SU-DHL-6 (cell line): ENCODE measurements at regions not wholly inside any gene's neighbourhood (a gene's known extent, or its start where the extent isn't known, plus 50 kb on each side); places are given as distances from the start of the nearest gene placed in this dataset.

Experiments used
- H2AFZ ChIP-seq: fragments of 200-600 bp; sonication (generic); 2 replicates; pipeline ENCODE4 v1.6.1; 2014; ENCODE audit warnings: low read depth, mild to moderate bottlenecking, moderate library complexity, mixed read lengths, antibody characterized with exemption, low read length; ENCODE audit not compliant: severe bottlenecking
- H3F3A ChIP-seq: fragments of 200-600 bp; shearing (Covaris generic); 2 replicates; pipeline ENCODE4 v1.6.0; 2016; ENCODE audit warnings: antibody characterized with exemption, mild to moderate bottlenecking; ENCODE audit not compliant: insufficient read depth
- H3K27ac ChIP-seq: fragments of 200-600 bp; sonication (generic); 2 replicates; pipeline ENCODE4 v1.5.1; 2016; ENCODE audit warnings: low read depth, mild to moderate bottlenecking, low read length, moderate library complexity, mixed read lengths
- H3K27me3 ChIP-seq: fragments of 200-600 bp; sonication (generic), shearing (Covaris generic); 2 replicates; pipeline ENCODE4 v1.6.0; 2014; ENCODE audit warnings: mild to moderate bottlenecking, low read length
- H3K36me3 ChIP-seq: fragments of 200-600 bp; sonication (generic); 2 replicates; pipeline ENCODE4 v1.6.1; 2014; ENCODE audit warnings: mild to moderate bottlenecking, low read length, mixed read lengths
- H3K4me2 ChIP-seq: fragments of 300-600, 200-600 bp; shearing (Covaris generic), sonication (generic); 2 replicates; pipeline ENCODE4 v1.6.0; 2014; ENCODE audit warnings: low read length, low read depth, mild to moderate bottlenecking; ENCODE audit not compliant: poor library complexity, severe bottlenecking
- H3K4me3 ChIP-seq: fragments of 200-600 bp; sonication (generic); 2 replicates; pipeline ENCODE4 v1.5.1; 2014; ENCODE audit warnings: antibody characterized with exemption, low read length, mild to moderate bottlenecking, mixed read lengths; ENCODE audit not compliant: insufficient read depth, poor library complexity, severe bottlenecking
- H3K79me2 ChIP-seq: fragments of 200-600 bp; sonication (generic); 2 replicates; pipeline ENCODE4 v1.6.1; 2014; ENCODE audit warnings: mild to moderate bottlenecking, low read length, moderate library complexity; ENCODE audit not compliant: insufficient read depth
- H3K9ac ChIP-seq: fragments of 200-600 bp; sonication (generic); 2 replicates; pipeline ENCODE4 v1.7.0; 2014; ENCODE audit warnings: mild to moderate bottlenecking, low read length
- H3K9me2 ChIP-seq: fragments of 200-600 bp; sonication (generic); replicated peaks from 2 replicates; pipeline ENCODE4 v1.6.1; 2014; ENCODE audit warnings: low read length; ENCODE audit not compliant: insufficient read depth
- H3K9me3 ChIP-seq: fragments of 200-600 bp; sonication (generic); 2 replicates; pipeline ENCODE4 v1.6.1; 2014; ENCODE audit warnings: low read length, mixed read lengths; ENCODE audit not compliant: insufficient read depth
- H4K20me1 ChIP-seq: fragments of 200-600 bp; sonication (generic); 2 replicates; pipeline ENCODE4 v1.6.1; 2014; ENCODE audit warnings: low read depth, mild to moderate bottlenecking, antibody characterized with exemption, low read length, moderate library complexity, mixed read lengths
- CTCF ChIP-seq: fragments of 200-600 bp; sonication (generic); IDR thresholded peaks from one replicate; pipeline ENCODE4 v1.5.1; 2017; ENCODE audit warnings: antibody characterized with exemption, mild to moderate bottlenecking, low read length, moderate library complexity; ENCODE audit not compliant: insufficient read depth, poor library complexity, severe bottlenecking
- EZH2phosphoT487 ChIP-seq: fragments of 200-600 bp; sonication (generic), shearing (Covaris generic); conservative IDR thresholded peaks from 2 replicates; pipeline ENCODE4 v1.6.1; 2018; ENCODE audit warnings: mild to moderate bottlenecking, antibody characterized with exemption, low read length, moderate library complexity, mixed read lengths

DNA sequence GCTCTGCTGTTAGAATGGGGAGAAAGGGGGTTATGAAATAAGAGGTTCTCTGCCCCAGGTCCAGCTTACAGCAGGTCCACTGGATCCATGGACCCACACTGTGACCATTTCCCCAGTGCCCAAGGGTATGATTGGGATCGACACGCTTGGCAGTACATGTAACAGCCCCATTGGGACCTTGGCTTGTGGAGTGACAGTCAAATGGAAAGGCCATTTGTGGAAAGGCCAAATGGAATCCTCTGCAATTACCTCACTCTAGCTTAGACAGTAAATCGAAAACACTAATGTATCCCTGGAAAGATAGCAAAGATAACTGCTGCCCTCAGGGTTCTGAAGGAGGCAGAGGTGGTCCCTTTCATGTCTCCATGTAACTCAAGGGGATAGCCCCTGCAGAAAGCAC is 109.1 kb downstream of the MINAR1 start:
- H3K79me2 ChIP-seq: no peaks in the 10 kb centered on the region
- no peaks in the 10 kb centered on the region for H3K9me2 ChIP-seq
- no peak overlapping the region for H3K9ac ChIP-seq
- TF ChIP-seq CTCF (no peak), EZH2phosphoT487 (no peak)
- H4K20me1 ChIP-seq: no peaks in the 10 kb centered on the region
- H3K4me3 ChIP-seq: no peak overlapping the region
- no peaks in the 10 kb centered on the region for H3K27me3 ChIP-seq
- no peaks in the 10 kb centered on the region for H3K36me3 ChIP-seq
- H3K4me2 ChIP-seq: no peak overlapping the region
- H2AFZ ChIP-seq: no peak overlapping the region
- no peaks in the 10 kb centered on the region for H3K9me3 ChIP-seq
- no peak overlapping the region for H3K27ac ChIP-seq
- H3F3A ChIP-seq: no peaks in the 10 kb centered on the region

GRCh38 chr15:79543097-79543496 is 111.0 kb downstream of the MINAR1 start:
- H3K27me3 ChIP-seq: no peaks in the 10 kb centered on the region
- H2AFZ ChIP-seq: no peak overlapping the region
- H3F3A ChIP-seq: no peaks in the 10 kb centered on the region
- H3K9me3 ChIP-seq: no peaks in the 10 kb centered on the region
- H4K20me1 ChIP-seq: no peaks in the 10 kb centered on the region
- H3K79me2 ChIP-seq: no peaks in the 10 kb centered on the region
- H3K27ac ChIP-seq: no peak overlapping the region
- no peak overlapping the region for H3K4me2 ChIP-seq
- H3K4me3 ChIP-seq: no peak overlapping the region
- H3K36me3 ChIP-seq: no peaks in the 10 kb centered on the region
- no peak overlapping the region for H3K9ac ChIP-seq
- no peaks in the 10 kb centered on the region for H3K9me2 ChIP-seq
- TF ChIP-seq CTCF: no peak
- no peak for TF ChIP-seq EZH2phosphoT487

GRCh38 chr15:79549196-79549595 is 117.1 kb downstream of the MINAR1 start:
- Histone ChIP-seq H3K9me2 (no peaks in the 10 kb centered on the region), H3K4me2 (no peak overlapping the region), H3K36me3 (no peaks in the 10 kb centered on the region), H2AFZ (no peak overlapping the region), H3K9me3 (no peaks in the 10 kb centered on the region), H3K27me3 (no peaks in the 10 kb centered on the region), H3K4me3 (no peak overlapping the region), H3K27ac (no peak overlapping the region), H3K9ac (no peak overlapping the region), H3K79me2 (no peaks in the 10 kb centered on the region), H4K20me1 (no peaks in the 10 kb centered on the region), H3F3A (no peaks in the 10 kb centered on the region)
- TF ChIP-seq EZH2phosphoT487 (no peak), CTCF (no peak)

DNA sequence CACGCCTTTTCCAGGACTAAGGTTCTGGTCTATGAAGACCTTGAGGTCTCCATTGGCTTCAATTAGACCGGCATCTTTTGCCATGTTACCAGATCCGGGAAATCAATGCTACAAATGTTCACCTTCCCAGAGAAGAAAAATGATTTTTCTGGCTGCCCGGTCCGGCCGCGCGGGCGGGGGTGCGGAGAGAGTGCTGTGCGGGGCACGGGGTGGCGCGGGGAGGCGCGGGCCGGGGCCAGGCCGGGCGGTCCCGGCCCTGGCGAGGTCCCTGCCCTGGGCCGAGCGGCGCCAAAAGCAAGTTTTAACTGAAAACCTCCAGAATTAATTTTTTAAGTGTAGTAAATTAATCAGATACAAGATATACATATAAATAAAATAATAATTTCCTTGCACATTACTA is 128.2 kb downstream of the MINAR1 start:
- no peak for TF ChIP-seq EZH2phosphoT487
- no peak for TF ChIP-seq CTCF
- Histone ChIP-seq H2AFZ (no peak overlapping the region), H4K20me1 (no peaks in the 10 kb centered on the region), H3K36me3 (no peaks in the 10 kb centered on the region), H3K27me3 (no peaks in the 10 kb centered on the region), H3K27ac (no peak overlapping the region), H3K4me2 (no peak overlapping the region), H3K79me2 (no peaks in the 10 kb centered on the region), H3F3A (no peaks in the 10 kb centered on the region), H3K9me3 (no peaks in the 10 kb centered on the region), H3K4me3 (no peak overlapping the region), H3K9me2 (no peaks in the 10 kb centered on the region), H3K9ac (no peak overlapping the region)
